Activated CD8-positive, alpha-beta memory T cell treated with anti-CD3 and anti-CD28 coated beads for 48 hours (primary cell): ENCODE measurements at regions not wholly inside any gene's neighbourhood (a gene's known extent, or its start where the extent isn't known, plus 50 kb on each side); places are given as distances from the start of the nearest gene placed in this dataset.
"Not testable (repeated sequence)": the region's sequence is repeated elsewhere in the genome, so short reads cannot be mapped to it uniquely, and the experiment has no call there.

Experiments used
- DNase-seq, 3 experiments: peaks; one replicate each; pipeline ENCODE4 v3.0.0-alpha.2; 2020; ENCODE audit warnings: low read depth in 2 of 3, low spot score in 2 of 3

DNA sequence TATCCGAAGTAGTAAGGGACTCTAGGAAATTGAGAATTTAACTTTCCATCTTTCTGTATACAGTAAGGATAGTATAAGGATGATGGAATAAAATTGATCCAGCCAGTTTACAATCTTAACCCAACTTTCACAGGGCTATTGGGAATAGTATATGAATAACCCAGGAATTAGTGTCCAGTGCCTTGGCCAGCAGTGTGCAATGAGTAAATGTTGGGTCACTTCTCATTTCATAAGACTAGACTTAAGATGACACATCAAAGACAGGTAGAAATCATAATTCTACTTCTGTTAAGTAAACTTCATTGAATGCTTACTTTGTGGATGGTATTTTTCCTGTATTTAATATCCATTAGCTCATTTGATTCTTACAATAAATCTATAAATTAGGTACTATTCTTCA lies 949.6 kb upstream of the GOT2 start:
- DNase-seq = no peak

DNA sequence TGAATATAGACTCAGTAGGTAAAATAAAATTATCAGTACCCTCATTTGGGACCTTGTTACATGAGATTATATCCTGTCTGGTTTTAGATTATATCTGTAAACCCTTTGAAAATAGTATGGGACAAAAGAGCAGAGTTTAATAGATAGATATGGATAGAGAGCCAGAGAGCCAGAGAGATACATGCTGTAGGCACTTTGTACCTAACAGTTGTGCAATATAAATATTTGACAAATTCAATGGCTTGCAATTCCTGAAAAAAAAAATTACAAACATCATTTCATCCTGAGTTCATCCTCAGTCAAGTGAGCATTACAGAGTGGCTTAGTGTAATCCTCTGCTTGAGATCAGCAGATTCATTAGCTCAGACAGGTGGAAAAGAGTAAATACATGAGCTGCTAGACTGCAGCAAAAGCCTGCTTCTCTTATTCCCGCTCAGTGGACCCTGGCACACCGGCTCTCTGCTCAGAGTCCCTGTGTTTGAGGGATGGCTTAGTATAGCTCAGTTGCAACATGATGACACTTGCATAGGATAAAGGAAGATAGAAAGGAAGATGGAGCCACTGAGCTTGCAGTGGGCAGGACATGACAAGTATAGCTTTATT lies 931.6 kb upstream of the GOT2 start:
- no peak for DNase-seq

DNA sequence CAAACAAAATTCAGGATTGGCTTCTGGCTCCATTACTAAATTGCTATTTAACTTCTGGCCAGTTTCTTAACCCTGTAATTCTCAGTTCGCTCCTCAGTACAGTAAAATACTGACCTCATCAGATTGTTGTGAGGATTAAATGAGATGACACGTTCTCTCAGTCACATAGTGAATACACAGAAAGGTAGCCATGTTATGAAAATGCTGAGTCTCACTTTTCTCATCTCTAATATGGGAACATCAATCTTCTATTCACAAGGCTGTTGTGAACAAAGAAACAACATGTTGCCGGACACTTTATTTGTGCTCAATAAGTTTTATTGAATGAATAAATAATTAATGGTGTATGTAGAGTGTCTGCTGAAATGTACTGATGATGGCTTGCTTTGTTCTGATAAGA lies 924.5 kb upstream of the GOT2 start:
- no peak for DNase-seq

DNA sequence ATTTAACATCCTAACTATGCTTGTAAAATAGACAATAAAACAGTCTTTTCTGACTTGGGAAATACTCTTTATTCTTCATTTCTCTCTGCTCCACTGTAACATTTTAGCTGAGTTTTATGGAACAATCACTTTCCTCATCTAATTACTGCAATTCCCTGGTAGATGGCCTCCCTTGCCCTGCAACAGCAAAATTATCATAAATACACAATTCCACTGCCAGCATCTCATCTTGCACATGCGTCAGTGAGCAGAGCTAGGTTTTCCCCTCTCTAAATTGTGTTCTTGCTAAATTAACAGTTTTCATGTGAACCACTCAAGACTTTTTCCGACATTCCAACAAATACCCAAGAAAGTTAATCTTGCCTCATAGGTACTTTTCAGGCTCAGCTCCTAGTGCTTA lies 920.9 kb upstream of the GOT2 start:
- DNase-seq = no peak

DNA sequence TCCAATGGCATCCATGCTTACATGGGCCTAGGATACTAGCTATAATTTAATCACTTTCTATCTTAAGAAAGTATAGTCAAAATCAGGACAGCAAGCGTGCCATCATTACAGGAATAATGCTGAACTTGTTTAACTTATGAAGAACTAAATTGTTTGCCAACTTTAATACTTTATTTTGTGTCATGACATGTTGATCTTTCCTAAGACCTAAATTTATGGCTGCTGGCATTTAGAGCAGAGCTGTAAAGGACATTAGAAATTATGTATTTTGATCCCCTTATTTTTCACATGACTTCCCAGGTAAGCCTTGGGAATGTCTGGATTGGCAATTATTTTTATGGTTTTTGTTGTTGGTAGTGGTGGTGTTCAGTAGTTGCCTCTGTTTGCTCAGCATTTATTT lies 920.3 kb upstream of the GOT2 start:
- no peak for DNase-seq

DNA sequence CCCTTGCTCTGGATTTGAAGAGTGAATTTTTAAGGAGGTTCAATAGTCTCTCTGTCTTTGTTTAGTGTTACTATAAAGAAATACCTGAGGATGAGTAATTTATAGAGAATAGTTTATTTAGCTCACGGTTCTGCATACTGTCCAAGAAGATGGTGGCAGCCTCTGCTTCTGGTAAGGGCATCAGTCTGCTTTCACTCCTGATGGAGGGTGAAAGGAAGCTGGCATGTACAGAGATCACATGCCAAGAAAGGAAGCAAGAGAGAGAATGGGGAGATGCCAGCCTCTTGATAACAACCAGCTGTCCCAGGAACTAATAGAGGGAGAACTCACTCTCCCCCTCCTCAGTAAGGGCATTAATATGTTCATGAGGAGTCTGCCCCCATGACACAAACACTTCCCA lies 917.5 kb upstream of the GOT2 start:
- no peak for DNase-seq

DNA sequence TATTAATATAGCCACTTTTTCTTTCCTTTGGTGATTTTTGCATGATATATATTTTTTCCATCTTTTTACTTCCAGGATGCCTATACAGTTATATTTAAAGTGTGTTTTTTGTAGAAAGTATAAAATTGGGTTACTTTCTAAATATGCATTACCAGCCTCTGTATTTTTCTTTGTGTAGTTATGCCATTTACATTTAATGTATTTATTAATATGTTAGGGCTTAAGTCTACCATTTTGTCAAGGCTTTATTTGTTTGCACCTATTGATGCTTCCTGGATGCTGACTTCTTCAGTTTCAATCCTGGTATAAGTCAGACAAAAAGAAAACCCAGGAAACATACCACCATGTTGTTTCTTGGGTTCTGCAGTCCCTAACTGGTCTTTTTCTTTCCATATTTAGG lies 911.1 kb upstream of the GOT2 start:
- DNase-seq = no peak

DNA sequence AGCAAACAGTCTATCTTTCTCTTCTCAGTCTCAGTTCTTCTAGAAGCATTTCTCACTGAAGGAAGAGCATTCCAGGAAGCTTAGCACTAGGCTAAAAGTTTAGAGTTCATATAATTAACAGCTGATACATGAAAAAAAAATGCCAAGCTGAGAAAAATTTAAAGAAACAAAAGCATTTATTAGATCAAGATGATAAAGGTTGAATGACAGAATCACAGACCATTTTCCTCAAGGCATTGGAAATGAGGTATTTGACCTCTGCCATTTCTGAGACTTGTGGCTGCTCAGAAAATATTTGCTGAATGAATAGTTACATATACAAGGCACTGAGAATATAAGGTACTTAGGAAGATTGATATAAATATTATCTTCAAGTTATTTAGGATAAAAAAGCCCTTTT lies 901.6 kb upstream of the GOT2 start:
- no peak for DNase-seq

DNA sequence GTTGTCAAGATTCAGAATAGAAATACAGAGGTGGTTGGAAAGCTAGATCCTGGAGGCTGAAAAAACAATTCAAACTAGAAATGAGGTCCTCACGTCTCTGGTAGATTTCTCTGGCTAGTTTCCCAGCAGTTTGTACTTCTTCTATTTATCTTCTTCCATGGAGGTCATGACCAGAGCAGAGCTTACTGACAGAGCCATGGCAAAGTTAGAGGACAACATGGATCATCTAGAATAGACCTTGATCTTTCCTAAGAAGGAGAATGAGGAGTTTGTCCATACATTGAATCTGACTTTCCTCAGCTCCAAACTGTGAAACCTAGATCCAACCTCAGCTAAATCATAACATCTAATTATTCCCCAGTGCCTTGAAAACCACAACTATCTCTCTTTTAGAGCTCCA lies 900.8 kb upstream of the GOT2 start:
- DNase-seq = no peak

DNA sequence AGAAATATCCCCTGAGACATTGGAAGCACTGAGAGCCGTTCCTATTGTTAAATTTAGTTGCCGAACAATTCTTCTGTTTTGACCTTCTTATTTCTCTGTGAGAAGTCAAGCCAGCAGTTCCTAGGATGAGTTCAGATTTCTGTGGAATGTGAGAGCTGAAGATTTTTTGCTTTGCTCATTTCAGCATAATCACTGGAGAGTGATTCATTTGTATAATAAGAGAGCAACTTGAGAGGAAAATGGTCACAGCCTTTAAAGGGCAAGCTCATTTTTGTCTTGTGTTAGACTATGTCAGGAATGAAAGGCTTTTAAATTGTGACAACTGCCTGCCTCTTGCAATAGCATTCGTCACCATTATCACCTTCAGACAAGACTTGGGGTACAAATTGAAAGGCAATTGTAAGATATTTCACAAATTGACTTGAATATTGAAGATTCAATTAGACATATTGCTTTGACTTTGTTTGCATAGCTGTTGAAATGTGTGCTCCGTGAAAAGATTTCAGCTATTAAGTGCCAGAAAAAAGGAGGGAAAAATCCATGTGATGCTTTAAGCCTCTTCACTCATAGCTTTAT lies 900.0 kb upstream of the GOT2 start:
- no peak for DNase-seq

DNA sequence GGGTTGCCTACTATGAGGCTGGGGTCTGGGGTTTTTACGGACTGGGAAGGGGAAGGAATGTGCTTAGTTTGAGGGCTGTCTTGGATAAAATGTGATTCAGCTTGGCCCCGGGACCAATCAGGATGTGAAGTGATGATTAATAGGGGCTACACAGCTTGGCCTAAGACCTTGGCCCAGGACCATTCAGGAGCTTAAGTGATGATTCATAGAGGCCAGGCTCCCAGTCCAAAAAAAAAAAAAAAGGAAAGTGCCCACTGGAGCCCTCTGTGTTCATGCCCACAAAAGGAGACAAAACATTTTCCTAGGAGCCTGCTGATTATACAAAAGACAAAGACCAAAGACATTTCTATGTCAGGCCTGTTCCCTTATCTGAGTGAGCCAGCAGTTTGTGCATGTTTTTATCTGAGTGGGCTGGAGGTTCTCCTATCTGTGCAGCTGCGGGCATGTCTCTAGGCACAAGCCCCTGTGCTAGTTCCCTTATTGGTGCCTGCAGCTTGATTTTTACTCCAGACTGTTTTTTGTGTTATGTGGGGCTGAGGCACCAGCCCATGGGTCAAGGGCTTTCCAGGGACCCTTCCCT lies 898.2 kb upstream of the GOT2 start:
- no peak for DNase-seq

DNA sequence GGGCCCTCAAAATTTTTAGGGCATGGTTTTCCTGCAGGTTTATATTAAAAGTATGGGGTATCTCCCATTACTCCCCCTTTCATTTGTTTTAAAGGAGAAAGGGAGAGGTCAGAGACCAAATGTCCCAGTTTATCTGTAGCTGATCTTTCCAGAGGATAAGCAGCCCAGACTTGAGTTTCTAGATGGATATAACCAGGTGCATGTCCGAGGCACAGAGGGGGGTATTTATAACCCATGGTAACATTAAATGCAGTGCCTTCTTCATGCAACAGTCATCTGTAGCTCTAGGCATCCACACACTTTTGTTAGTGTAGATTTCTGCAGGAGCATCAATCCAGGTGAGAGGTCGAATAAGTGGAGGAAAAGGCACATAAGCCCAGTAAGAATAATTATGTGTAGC lies 890.3 kb upstream of the GOT2 start:
- not testable (repeated sequence) for DNase-seq

DNA sequence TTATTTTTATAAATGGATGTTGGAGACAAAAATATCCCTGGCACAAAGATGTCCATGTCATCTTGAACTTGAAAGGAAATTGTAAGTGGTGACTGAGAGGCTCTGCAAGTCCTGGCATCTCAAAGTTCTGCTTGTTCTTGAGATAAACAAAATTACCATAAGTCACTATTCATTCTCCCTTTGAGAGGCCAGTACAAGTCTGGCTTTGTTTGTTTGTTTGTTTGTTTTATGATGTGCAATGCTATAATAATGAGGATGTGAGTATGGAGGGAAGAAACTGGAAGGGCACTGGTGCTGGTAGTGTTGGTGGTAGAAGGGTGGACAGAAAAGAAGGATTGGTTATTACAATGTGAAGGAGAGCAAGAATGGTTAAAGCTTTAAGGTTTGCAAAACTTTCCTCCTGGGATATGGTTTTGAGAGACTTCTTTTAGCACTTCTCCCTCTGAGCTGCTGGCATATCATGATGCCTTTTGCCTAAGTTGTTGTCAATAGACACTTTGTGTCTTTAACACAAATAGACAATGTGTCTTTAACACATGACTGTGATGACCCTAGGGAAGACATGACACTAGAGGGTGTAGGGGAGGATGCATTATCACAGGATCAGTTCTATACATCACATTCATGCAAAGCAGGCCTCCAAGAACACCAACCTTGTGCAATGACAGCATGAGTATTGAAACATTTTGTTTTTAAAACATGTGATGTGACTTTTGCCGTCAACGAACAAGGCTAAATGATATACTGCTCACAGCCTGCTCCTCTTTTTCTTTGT lies 880.5 kb upstream of the GOT2 start:
- no peak for DNase-seq

DNA sequence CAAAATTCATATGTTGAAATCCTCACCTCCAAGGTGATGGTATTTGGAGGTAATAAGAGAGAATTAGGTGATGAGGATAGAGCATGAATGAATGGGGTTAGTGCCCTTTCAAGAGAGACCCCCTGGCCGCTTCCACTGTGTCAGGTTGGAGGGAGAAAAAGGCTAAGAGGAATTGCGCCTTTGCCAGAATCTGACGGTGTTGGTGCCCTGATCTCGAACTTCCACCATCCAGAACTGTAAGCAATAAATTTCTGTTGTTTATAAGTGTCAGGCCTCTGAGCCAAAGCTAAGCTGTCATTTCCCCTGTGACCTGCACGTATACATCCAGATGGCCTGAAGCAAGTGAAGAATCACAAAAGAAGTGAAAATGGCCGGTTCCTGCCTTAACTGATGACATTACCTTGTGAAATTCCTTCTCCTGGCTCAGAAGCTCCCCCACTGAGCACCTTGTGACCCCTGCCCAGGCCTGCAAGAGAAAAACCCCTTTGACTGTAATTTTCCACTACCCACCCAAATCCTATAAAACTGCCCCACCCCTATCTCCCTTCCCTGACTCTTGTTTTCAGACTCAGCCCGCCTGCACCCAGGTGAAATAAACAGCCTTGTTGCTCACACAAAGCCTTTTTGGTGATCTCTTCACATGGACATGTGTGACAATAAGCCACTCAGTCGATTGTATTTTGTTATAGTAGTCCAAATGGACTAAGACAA lies 878.9 kb upstream of the GOT2 start:
- DNase-seq = not testable (repeated sequence)

DNA sequence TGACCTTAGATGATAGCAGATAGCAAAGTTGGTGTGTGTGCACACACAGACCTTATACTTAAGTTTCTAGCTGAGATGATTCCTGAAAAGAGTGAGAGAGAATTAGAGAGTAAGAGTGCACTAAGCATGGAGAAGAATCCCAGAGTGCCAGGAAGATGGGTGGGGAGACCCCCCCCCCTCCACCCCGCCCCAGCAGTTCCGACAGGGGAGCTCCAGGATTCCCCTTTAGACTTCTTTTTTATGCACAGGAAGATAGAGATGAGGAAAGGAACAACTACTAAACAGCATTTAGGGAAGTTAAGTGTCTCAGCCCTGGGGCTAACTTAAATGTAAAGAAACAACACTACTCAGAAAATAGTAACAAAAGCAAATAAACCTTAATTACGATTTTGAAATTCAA lies 878.0 kb upstream of the GOT2 start:
- DNase-seq = no peak

DNA sequence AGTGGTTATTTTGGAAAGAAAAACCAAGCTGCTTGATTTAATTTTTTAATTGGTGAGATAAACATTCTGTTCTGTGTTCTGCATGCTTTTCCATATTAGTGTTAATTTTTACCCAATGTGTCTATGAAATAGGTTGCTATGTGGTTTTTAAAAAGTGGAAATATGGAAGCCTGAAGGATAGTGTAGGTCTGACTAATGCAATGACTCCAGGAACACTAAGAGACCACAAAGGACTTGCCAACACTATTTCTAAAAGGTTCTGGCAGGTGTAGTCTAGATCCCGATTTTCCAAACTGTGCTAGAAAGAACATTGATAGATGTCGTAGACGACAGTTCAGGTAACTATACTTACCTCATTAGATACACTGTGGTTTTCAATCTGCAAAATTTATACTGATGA lies 877.4 kb upstream of the GOT2 start:
- no peak for DNase-seq

DNA sequence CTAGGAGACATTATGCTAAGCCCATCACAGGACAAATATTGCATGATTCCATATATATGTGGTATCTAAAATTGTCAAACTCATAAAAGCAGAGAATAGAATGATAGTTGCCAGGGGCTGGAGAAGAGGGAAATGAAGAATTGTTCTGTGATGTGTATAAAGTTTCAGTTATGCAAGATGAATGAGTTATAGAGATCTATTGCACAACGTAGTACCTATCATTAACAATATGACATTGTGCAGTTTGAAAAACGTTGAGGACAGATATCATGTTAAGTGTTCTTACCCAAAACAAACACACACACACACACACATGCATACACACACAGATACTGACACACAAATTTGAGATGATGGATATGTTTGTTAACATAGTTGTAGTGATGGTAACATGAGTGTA lies 871.6 kb upstream of the GOT2 start:
- no peak for DNase-seq

DNA sequence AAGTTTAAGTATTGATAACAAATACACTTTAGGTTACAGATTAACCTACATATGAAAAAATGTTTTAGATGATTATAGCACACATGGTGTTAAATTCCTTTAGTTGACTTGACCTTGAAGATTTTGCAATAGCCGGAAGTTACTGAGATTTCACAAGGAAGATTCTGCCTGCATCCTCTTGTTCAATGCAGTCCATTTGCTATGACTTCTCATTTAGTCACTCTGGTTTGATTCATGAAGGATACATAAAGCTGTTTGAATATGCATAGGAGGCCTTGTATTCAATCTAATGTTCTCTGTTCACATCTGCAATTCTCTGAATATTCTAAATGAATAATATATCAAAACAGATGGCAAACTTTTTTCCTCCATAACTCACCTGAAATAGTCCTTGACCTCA lies 870.2 kb upstream of the GOT2 start:
- DNase-seq = no peak

DNA sequence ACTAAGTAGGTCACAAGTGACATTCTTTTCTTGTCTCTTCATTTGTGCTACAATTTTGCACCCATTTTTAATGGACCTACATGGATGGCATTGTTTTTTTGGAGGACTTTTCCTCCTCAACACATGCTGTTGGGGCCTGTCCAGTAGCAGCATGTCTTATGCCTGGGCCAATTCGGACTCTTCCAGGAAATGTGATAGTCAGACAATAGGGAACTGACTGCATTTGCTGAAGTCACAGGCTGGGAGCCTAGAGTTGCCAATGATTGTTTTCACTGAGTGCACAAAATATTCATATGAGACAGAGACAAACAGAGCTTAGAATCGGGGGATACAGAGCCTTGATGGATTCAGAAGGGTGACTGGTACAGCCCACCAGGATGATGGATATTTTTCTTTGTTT lies 867.3 kb upstream of the GOT2 start:
- DNase-seq = no peak

DNA sequence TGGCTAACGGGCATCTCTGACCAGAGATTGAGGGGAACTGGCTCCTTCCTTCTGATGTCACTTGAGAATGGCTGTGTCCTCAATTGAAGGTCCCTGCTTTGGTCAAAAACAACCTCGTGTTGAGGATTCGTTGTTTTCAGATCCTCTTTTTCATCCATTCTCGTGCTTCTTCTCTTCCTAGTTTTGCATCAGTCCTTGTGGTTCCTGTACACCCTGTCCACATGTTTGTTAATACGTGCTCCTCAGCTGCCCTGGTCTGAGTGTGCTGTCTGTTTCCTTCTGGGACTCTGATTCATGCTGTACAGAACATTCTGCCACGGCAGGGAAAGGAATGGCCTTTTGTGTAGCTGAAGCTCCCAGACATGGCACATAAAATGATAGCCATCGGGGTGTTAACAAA lies 863.2 kb upstream of the GOT2 start:
- DNase-seq = no peak

DNA sequence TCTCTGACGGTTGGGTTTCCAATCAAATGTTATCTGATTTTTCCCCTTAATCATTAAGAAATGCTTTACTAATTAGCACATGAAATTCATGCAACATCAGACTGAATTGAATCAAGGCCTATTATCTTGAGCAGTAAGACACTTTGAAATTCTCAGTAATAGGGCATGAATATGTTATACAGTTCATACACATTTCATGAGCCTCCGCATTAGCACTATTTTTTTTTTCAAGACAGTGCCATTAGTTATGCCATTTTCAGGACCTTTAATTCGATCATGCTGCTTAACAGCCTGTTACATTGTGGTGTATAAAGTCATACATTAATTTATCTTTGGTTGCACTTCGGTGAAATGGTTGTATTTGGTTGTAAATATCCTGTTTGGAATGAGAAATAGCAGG lies 862.6 kb upstream of the GOT2 start:
- DNase-seq = no peak

DNA sequence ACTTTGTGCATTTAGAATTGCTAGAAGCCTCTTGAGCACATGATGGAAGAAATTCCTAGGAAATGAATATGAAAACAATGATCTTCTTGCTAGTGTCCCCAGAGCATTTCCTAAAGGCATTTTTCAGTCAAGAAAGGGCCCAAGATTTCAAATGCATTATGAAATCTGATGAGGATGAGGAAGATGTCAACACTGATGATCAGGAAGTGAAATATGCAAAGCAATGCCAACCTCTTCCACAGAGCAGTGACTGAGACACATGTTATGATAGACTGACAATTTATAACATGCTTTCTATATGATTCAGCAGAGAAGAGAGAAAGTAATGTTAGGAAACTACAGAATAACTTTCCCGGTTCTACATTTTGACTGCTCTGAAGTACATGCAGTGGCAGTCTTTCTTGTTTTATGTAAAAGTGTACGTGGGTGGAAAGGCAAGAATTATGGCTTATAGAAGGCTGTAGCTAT lies 859.1 kb upstream of the GOT2 start:
- no peak for DNase-seq
